Keratinocyte (primary cell): ENCODE measurements at regions not wholly inside any gene's neighbourhood (a gene's known extent, or its start where the extent isn't known, plus 50 kb on each side); places are given as distances from the start of the nearest gene placed in this dataset.

ENCODE experiments used
- DNase-seq: peaks from one replicate; pipeline ENCODE4 v3.0.0-alpha.2; 2011; ENCODE audit warnings: low read depth, missing footprints, low spot score
- FAIRE-seq: peaks from 2 replicates; lab custom pipeline; 2011; peaks lifted over from hg19 to GRCh38; lab: Jason Lieb, UNC
- H2AFZ ChIP-seq: 2 replicates; pipeline ENCODE4 v1.6.0; 2012; ENCODE audit warnings: low read length, control low read depth, inconsistent platforms; ENCODE audit not compliant: control insufficient read depth
- H3K27ac ChIP-seq: 2 replicates; pipeline ENCODE4 v1.5.1; 2011; ENCODE audit warnings: low read length; ENCODE audit not compliant: control insufficient read depth, insufficient read depth
- H3K27me3 ChIP-seq: 3 replicates; pipeline ENCODE4 v1.6.0; 2011; ENCODE audit warnings: low read length; ENCODE audit not compliant: control insufficient read depth, insufficient read depth; ENCODE audit errors: extremely low read depth
- H3K36me3 ChIP-seq, 2 experiments: 2 replicates in 1 of 2; 3 replicates in 1 of 2; pipeline ENCODE4 v1.5.1; 2011; ENCODE audit warnings: low read length in 2 of 2, mild to moderate bottlenecking in 1 of 2; ENCODE audit not compliant: control insufficient read depth in 2 of 2, insufficient read depth in 2 of 2; ENCODE audit errors: extremely low read depth in 1 of 2
- H3K4me1 ChIP-seq: 3 replicates; pipeline ENCODE4 v1.5.1; 2011; ENCODE audit warnings: low read length; ENCODE audit not compliant: control insufficient read depth, insufficient read depth; ENCODE audit errors: extremely low read depth
- H3K4me2 ChIP-seq: 3 replicates; pipeline ENCODE4 v1.6.0; 2011; ENCODE audit warnings: low read depth, low read length; ENCODE audit not compliant: control insufficient read depth, insufficient read depth; ENCODE audit errors: extremely low read depth
- H3K4me3 ChIP-seq, 3 experiments: fragments of 200-600 bp in 1 of 3; sonication (generic) in 1 of 3; 2 replicates in 2 of 3; 3 replicates in 1 of 3; pipeline ENCODE4 v1.5.1; 2011 to 2016; ENCODE audit warnings: low read length in 3 of 3, mild to moderate bottlenecking in 3 of 3, control low read depth in 2 of 3, inconsistent platforms in 1 of 3, low read depth in 1 of 3, mixed read lengths in 1 of 3, mixed run types in 1 of 3, moderate library complexity in 1 of 3; ENCODE audit not compliant: control insufficient read depth in 2 of 3, insufficient read depth in 2 of 3; ENCODE audit errors: extremely low read depth in 1 of 3
- H3K79me2 ChIP-seq: 2 replicates; pipeline ENCODE4 v1.6.0; 2012; ENCODE audit warnings: low read length; ENCODE audit not compliant: control insufficient read depth, insufficient read depth
- H3K9ac ChIP-seq: 3 replicates; pipeline ENCODE4 v1.6.0; 2011; ENCODE audit warnings: low read length; ENCODE audit not compliant: control insufficient read depth, insufficient read depth; ENCODE audit errors: extremely low read depth
- H3K9me1 ChIP-seq: 3 replicates; pipeline ENCODE4 v1.6.0; 2011; ENCODE audit warnings: low read length; ENCODE audit not compliant: control insufficient read depth, insufficient read depth; ENCODE audit errors: extremely low read depth
- H3K9me3 ChIP-seq: 2 replicates; pipeline ENCODE4 v1.5.1; 2012; ENCODE audit warnings: low read depth, low read length; ENCODE audit not compliant: control insufficient read depth
- H4K20me1 ChIP-seq: 3 replicates; pipeline ENCODE4 v1.6.0; 2011; ENCODE audit warnings: low read length; ENCODE audit not compliant: control insufficient read depth, insufficient read depth; ENCODE audit errors: extremely low read depth
- CTCF ChIP-seq, 3 experiments: IDR thresholded peaks in 1 of 3; conservative IDR thresholded peaks in 1 of 3; optimal IDR thresholded peaks in 1 of 3; 2 replicates in 2 of 3; 3 replicates in 1 of 3; pipeline versions ENCODE3 to v1.5.1; 2011; ENCODE audit warnings: low read length in 3 of 3, mild to moderate bottlenecking in 3 of 3, moderate library complexity in 2 of 3, control low read depth in 1 of 3, inconsistent platforms in 1 of 3; ENCODE audit not compliant: insufficient read depth in 2 of 3; ENCODE audit errors: extremely low read depth in 1 of 3
- EZH2 ChIP-seq: IDR thresholded peaks from one replicate; pipeline ENCODE4 v1.6.1; 2012; ENCODE audit warnings: inconsistent platforms, mild to moderate bottlenecking, low read length, moderate library complexity
- dilution Hi-C: fragments of 300-500 bp; cut with MboI; formaldehyde crosslinking; loops from one replicate; pipeline ENCODE4 v1.7.0; 2020; ENCODE audit warnings: low sequenced_read_pairs; ENCODE audit not compliant: extremely low pct_ligation_motif_present

GRCh38 chr5:92922231-92922967 is 658.6 kb downstream of the NR2F1-AS1 start:
- no peaks in the 10 kb centered on the region for H4K20me1 ChIP-seq
- H3K9ac ChIP-seq, result no peak overlapping the region
- H3K4me1 ChIP-seq, result no peaks in the 10 kb centered on the region
- DNase-seq (no peak), FAIRE-seq (no peak)
- no peak overlapping the region for H3K27ac ChIP-seq
- no peaks in the 10 kb centered on the region for H3K9me1 ChIP-seq
- no peaks in the 10 kb centered on the region for H3K36me3 ChIP-seq
- no peaks in the 10 kb centered on the region for H3K9me3 ChIP-seq
- no peak overlapping the region for H2AFZ ChIP-seq
- no peak overlapping the region for H3K4me2 ChIP-seq
- dilution Hi-C loops, result no loop called here
- TF ChIP-seq CTCF (optimal IDR thresholded peaks at IDR 0.05 in 1 of 3, IDR thresholded peaks at IDR 0.05 in 1 of 3, conservative IDR thresholded peaks at IDR 0.05 in 1 of 3; ENCODE audit: extremely low read depth in 1 of 3, insufficient read depth in 2 of 3, low read length in 3 of 3), result no peak
- TF ChIP-seq EZH2, result no peak
- no peaks in the 10 kb centered on the region for H3K27me3 ChIP-seq
- no peak overlapping the region for H3K4me3 ChIP-seq
- H3K79me2 ChIP-seq, result no peaks in the 10 kb centered on the region

GRCh38 chr5:92917044-92917443 is 664.0 kb downstream of the NR2F1-AS1 start:
- Histone ChIP-seq H3K4me1 (no peaks in the 10 kb centered on the region), H3K27ac (no peak overlapping the region), H3K36me3 (no peaks in the 10 kb centered on the region), H3K9ac (no peak overlapping the region), H3K9me1 (no peaks in the 10 kb centered on the region), H3K9me3 (no peaks in the 10 kb centered on the region), H4K20me1 (no peaks in the 10 kb centered on the region), H3K27me3 (no peaks in the 10 kb centered on the region), H3K79me2 (no peaks in the 10 kb centered on the region), H3K4me2 (no peak overlapping the region), H3K4me3 (no peak overlapping the region), H2AFZ (no peak overlapping the region)
- no peak for DNase-seq
- FAIRE-seq, result no peak
- dilution Hi-C loops, result no loop called here
- TF ChIP-seq EZH2 (no peak), CTCF (optimal IDR thresholded peaks at IDR 0.05 in 1 of 3, IDR thresholded peaks at IDR 0.05 in 1 of 3, conservative IDR thresholded peaks at IDR 0.05 in 1 of 3; ENCODE audit: extremely low read depth in 1 of 3, insufficient read depth in 2 of 3, low read length in 3 of 3) (no peak)
